Coronary artery (tissue), 2 donors: ENCODE measurements at regions not wholly inside any gene's neighbourhood (a gene's known extent, or its start where the extent isn't known, plus 50 kb on each side); places are given as distances from the start of the nearest gene placed in this dataset.

Experiments
- DNase-seq: peaks from one replicate; pipeline ENCODE4 v3.0.0-alpha.2; 2017; ENCODE audit warnings: low spot score
- H3K27ac ChIP-seq, 2 donors: fragments of 200-600 bp; sonication (generic); one replicate each; pipeline ENCODE4 v1.5.1; 2016 to 2019
- H3K4me3 ChIP-seq: fragments of 200-600 bp; sonication (generic); 2 replicates; pipeline ENCODE4 v1.5.1; 2016; ENCODE audit warnings: mild to moderate bottlenecking, moderate library complexity
- CTCF ChIP-seq: fragments of 200-600 bp; sonication (generic); IDR thresholded peaks from one replicate; pipeline ENCODE4 v1.5.1; 2019; ENCODE audit warnings: antibody characterized with exemption

GRCh38 chr20:58070664-58071196, 157.7 kb downstream of the ANKRD60 start:
- peak; percentile 46 for DNase-seq
- Histone ChIP-seq H3K4me3 (no peak overlapping the region), H3K27ac (no peak overlapping the region)
- TF ChIP-seq CTCF: no peak

GRCh38 chr20:58069796-58070663, 158.4 kb downstream of the ANKRD60 start:
- TF ChIP-seq CTCF: no peak
- DNase-seq: peak; percentile 54
- Histone ChIP-seq H3K27ac (no peak overlapping the region), H3K4me3 (no peak overlapping the region)

GRCh38 chr20:58069207-58069606, 159.2 kb downstream of the ANKRD60 start:
- H3K27ac ChIP-seq: no peak overlapping the region
- DNase-seq: peak; percentile 40
- no peak overlapping the region for H3K4me3 ChIP-seq
- TF ChIP-seq CTCF: no peak

GRCh38 chr20:58065508-58066361, 162.7 kb downstream of the ANKRD60 start:
- Histone ChIP-seq H3K27ac (no peak overlapping the region), H3K4me3 (no peak overlapping the region)
- TF ChIP-seq CTCF: no peak
- DNase-seq: peak; percentile 17

- Histone ChIP-seq H3K27ac (no peak overlapping the region), H3K4me3 (no peak overlapping the region)
- no peak for TF ChIP-seq CTCF
- DNase-seq: peak; percentile 24
Observed at GRCh38 chr20:58064411-58065010, 163.9 kb downstream of the ANKRD60 start.

GRCh38 chr20:58059260-58059544, 169.3 kb downstream of the ANKRD60 start:
- TF ChIP-seq CTCF: no peak
- Histone ChIP-seq H3K4me3 (no peak overlapping the region), H3K27ac (no peak overlapping the region)
- DNase-seq: peak; percentile 43
